Neural cell (in vitro differentiated cells): ENCODE measurements at regions not wholly inside any gene's neighbourhood (a gene's known extent, or its start where the extent isn't known, plus 50 kb on each side); places are given as distances from the start of the nearest gene placed in this dataset.

ENCODE experiments used
- H2AFZ ChIP-seq: fragments of 200-600, 300-800 bp; sonication (generic), shearing (Covaris generic); 2 replicates; pipeline ENCODE4 v1.6.0; 2014; ENCODE audit warnings: low read depth, mild to moderate bottlenecking, antibody characterized with exemption, low read length, moderate library complexity
- H3F3A ChIP-seq: fragments of 200-600 bp; shearing (Covaris generic); 2 replicates; pipeline ENCODE4 v1.6.1; 2016; ENCODE audit warnings: mild to moderate bottlenecking, moderate library complexity, mixed read lengths, antibody characterized with exemption, low read length; ENCODE audit not compliant: insufficient read depth, poor library complexity, severe bottlenecking
- H3K27ac ChIP-seq: fragments of 200-600, 300-800 bp; sonication (generic), shearing (Covaris generic); 2 replicates; pipeline ENCODE4 v1.5.1; 2014; ENCODE audit warnings: mild to moderate bottlenecking, low read length, moderate library complexity
- H3K27me3 ChIP-seq: fragments of 300-800, 200-600 bp; sonication (generic), shearing (Covaris generic); 2 replicates; pipeline ENCODE4 v1.6.0; 2014; ENCODE audit warnings: mild to moderate bottlenecking, low read depth, low read length, moderate library complexity; ENCODE audit not compliant: insufficient read depth
- H3K36me3 ChIP-seq: fragments of 300-800, 200-600 bp; sonication (generic), shearing (Covaris generic); 2 replicates; pipeline ENCODE4 v1.5.1; 2014; ENCODE audit warnings: mild to moderate bottlenecking, antibody characterized with exemption, low read length, moderate library complexity; ENCODE audit not compliant: insufficient read depth
- H3K4me2 ChIP-seq: fragments of 300-800, 200-600 bp; sonication (generic), shearing (Covaris generic); 2 replicates; pipeline ENCODE4 v1.6.0; 2014; ENCODE audit warnings: mild to moderate bottlenecking, low read length
- H3K4me3 ChIP-seq: fragments of 300-800, 200-600 bp; sonication (generic), shearing (Covaris generic); 2 replicates; pipeline ENCODE4 v1.5.1; 2014; ENCODE audit warnings: mild to moderate bottlenecking, low read length, moderate library complexity
- H3K79me2 ChIP-seq: fragments of 200-600 bp; shearing (Covaris generic); replicated peaks from 2 replicates; pipeline ENCODE4 v1.6.0; 2014; ENCODE audit warnings: mild to moderate bottlenecking, low read length, moderate library complexity; ENCODE audit not compliant: insufficient read depth
- H3K9ac ChIP-seq: fragments of 300-800, 200-600 bp; sonication (generic), shearing (Covaris generic); 2 replicates; pipeline ENCODE4 v1.6.1; 2016; ENCODE audit warnings: mild to moderate bottlenecking, low read length, mixed read lengths
- H3K9me2 ChIP-seq: fragments of 200-600 bp; shearing (Covaris generic); 2 replicates; pipeline ENCODE4 v1.6.1; 2016; ENCODE audit warnings: mild to moderate bottlenecking, low read length, mixed read lengths; ENCODE audit not compliant: insufficient read depth
- H3K9me3 ChIP-seq: fragments of 200-600, 300-800 bp; sonication (generic), shearing (Covaris generic); 2 replicates; pipeline ENCODE4 v1.6.1; 2016; ENCODE audit warnings: mild to moderate bottlenecking, mixed run types, low read length, moderate library complexity, mixed read lengths
- H4K20me1 ChIP-seq: fragments of 200-600 bp; shearing (Covaris generic); 2 replicates; pipeline ENCODE4 v1.6.1; 2016; ENCODE audit warnings: mild to moderate bottlenecking, mixed run types; ENCODE audit not compliant: insufficient read depth
- EP300 ChIP-seq: fragments of 450-650 bp; conservative IDR thresholded peaks from 2 replicates; pipeline ENCODE4 v1.6.1; 2014; ENCODE audit warnings: antibody characterized with exemption, mild to moderate bottlenecking, moderate library complexity; ENCODE audit not compliant: poor library complexity, severe bottlenecking
- EZH2 ChIP-seq: fragments of 200-600, 300-800 bp; shearing (Covaris generic), sonication (generic); IDR thresholded peaks from 2 replicates; pipeline ENCODE4 v1.6.1; 2014; ENCODE audit warnings: antibody characterized with exemption, low read length, borderline replicate concordance, mild to moderate bottlenecking; ENCODE audit not compliant: insufficient read depth, poor library complexity, severe bottlenecking
- MXI1 ChIP-seq: fragments of 450-650 bp; conservative IDR thresholded peaks from 2 replicates; pipeline ENCODE4 v1.6.1; 2014; ENCODE audit warnings: antibody characterized with exemption, mild to moderate bottlenecking; ENCODE audit not compliant: poor library complexity, severe bottlenecking
- POLR2AphosphoS5 ChIP-seq: IDR thresholded peaks from 2 replicates; pipeline ENCODE4 v1.6.1; 2012
- RAD21 ChIP-seq: fragments of 450-650 bp; conservative IDR thresholded peaks from 2 replicates; pipeline ENCODE4 v1.6.1; 2014; ENCODE audit warnings: antibody characterized with exemption, mild to moderate bottlenecking, moderate library complexity
- SMC3 ChIP-seq: fragments of 450-650 bp; conservative IDR thresholded peaks from 2 replicates; pipeline ENCODE4 v1.6.1; 2014; ENCODE audit warnings: antibody characterized with exemption, mild to moderate bottlenecking, moderate library complexity; ENCODE audit not compliant: poor library complexity
- TAF1 ChIP-seq: IDR thresholded peaks from 2 replicates; pipeline ENCODE4 v1.6.1; 2012; ENCODE audit warnings: low read depth
- TF ChIP-seq, protein P1 (sequence below): fragments of 450-650 bp; IDR thresholded peaks from 2 replicates; pipeline ENCODE4 v1.5.1; 2014; ENCODE audit warnings: antibody characterized with exemption, mild to moderate bottlenecking, moderate library complexity; ENCODE audit not compliant: poor library complexity, severe bottlenecking
- TF ChIP-seq, protein P2 (sequence below): IDR thresholded peaks from 2 replicates; pipeline ENCODE4 v1.6.1; 2012; ENCODE audit warnings: borderline replicate concordance

DNA sequence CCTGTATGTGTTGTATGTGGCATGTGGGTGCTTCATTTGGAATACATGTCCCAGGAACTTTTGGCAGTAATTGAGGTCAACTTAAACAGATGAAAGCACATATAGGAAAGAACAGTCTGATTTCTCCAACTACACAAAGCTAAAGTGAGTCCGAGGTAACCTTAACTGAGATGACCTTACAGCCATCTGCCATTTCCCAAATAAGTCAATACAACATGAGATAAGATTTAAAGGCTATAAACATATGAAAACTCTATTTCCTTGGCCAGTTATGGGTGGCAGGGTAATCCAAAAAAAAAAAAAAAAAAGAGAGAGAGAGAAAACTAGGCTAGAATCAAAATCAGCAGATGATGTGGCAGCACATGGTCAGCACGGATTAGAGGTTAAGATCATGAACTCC lies 1068.3 kb downstream of the KHDRBS2 start:
- Histone ChIP-seq H3K27ac (no peak overlapping the region), H3K4me3 (no peak overlapping the region), H3K79me2 (no peaks in the 10 kb centered on the region), H4K20me1 (no peaks in the 10 kb centered on the region), H2AFZ (no peak overlapping the region), H3K9me3 (no peaks in the 10 kb centered on the region), H3K4me2 (no peak overlapping the region), H3F3A (no peaks in the 10 kb centered on the region), H3K36me3 (no peaks in the 10 kb centered on the region), H3K9me2 (no peaks in the 10 kb centered on the region), H3K9ac (no peak overlapping the region), H3K27me3 (no peaks in the 10 kb centered on the region)
- TF ChIP-seq EP300: no peak
- TF ChIP-seq, protein P1, sequence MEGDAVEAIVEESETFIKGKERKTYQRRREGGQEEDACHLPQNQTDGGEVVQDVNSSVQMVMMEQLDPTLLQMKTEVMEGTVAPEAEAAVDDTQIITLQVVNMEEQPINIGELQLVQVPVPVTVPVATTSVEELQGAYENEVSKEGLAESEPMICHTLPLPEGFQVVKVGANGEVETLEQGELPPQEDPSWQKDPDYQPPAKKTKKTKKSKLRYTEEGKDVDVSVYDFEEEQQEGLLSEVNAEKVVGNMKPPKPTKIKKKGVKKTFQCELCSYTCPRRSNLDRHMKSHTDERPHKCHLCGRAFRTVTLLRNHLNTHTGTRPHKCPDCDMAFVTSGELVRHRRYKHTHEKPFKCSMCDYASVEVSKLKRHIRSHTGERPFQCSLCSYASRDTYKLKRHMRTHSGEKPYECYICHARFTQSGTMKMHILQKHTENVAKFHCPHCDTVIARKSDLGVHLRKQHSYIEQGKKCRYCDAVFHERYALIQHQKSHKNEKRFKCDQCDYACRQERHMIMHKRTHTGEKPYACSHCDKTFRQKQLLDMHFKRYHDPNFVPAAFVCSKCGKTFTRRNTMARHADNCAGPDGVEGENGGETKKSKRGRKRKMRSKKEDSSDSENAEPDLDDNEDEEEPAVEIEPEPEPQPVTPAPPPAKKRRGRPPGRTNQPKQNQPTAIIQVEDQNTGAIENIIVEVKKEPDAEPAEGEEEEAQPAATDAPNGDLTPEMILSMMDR: no peak
- TF ChIP-seq SMC3: no peak
- TF ChIP-seq POLR2AphosphoS5: no peak
- no peak for TF ChIP-seq MXI1
- TF ChIP-seq, protein P2, sequence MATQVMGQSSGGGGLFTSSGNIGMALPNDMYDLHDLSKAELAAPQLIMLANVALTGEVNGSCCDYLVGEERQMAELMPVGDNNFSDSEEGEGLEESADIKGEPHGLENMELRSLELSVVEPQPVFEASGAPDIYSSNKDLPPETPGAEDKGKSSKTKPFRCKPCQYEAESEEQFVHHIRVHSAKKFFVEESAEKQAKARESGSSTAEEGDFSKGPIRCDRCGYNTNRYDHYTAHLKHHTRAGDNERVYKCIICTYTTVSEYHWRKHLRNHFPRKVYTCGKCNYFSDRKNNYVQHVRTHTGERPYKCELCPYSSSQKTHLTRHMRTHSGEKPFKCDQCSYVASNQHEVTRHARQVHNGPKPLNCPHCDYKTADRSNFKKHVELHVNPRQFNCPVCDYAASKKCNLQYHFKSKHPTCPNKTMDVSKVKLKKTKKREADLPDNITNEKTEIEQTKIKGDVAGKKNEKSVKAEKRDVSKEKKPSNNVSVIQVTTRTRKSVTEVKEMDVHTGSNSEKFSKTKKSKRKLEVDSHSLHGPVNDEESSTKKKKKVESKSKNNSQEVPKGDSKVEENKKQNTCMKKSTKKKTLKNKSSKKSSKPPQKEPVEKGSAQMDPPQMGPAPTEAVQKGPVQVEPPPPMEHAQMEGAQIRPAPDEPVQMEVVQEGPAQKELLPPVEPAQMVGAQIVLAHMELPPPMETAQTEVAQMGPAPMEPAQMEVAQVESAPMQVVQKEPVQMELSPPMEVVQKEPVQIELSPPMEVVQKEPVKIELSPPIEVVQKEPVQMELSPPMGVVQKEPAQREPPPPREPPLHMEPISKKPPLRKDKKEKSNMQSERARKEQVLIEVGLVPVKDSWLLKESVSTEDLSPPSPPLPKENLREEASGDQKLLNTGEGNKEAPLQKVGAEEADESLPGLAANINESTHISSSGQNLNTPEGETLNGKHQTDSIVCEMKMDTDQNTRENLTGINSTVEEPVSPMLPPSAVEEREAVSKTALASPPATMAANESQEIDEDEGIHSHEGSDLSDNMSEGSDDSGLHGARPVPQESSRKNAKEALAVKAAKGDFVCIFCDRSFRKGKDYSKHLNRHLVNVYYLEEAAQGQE: no peak

- Histone ChIP-seq H3K9me3 (no peaks in the 10 kb centered on the region), H2AFZ (no peak overlapping the region), H4K20me1 (no peaks in the 10 kb centered on the region), H3K27ac (no peak overlapping the region), H3K79me2 (no peaks in the 10 kb centered on the region), H3K36me3 (no peaks in the 10 kb centered on the region), H3F3A (no peaks in the 10 kb centered on the region), H3K4me2 (no peak overlapping the region), H3K9ac (no peak overlapping the region), H3K27me3 (no peaks in the 10 kb centered on the region), H3K9me2 (no peaks in the 10 kb centered on the region), H3K4me3 (no peak overlapping the region)
- TF ChIP-seq, protein P1: no peak
- TF ChIP-seq EZH2 (no peak), POLR2AphosphoS5 (no peak), TAF1 (no peak), MXI1 (no peak), EP300 (no peak), SMC3 (no peak), RAD21 (no peak)
- TF ChIP-seq, protein P2: no peak
Observed at GRCh38 chr6:61210549-61210948, 1075.5 kb downstream of the KHDRBS2 start.
